T-cell (primary cell): ENCODE measurements at regions not wholly inside any gene's neighbourhood (a gene's known extent, or its start where the extent isn't known, plus 50 kb on each side); places are given as distances from the start of the nearest gene placed in this dataset.

Source experiments
- ATAC-seq, 4 experiments: fragments of 200-7000 bp in 3 of 4; fragments of 150-1000 bp in 1 of 4; cut with Tn5 transposase; replicated peaks in 1 of 4; 1 replicate in 3 of 4; 2 replicates in 1 of 4; pipeline ENCODE4 v1.10.0; 2021; ENCODE audit warnings: moderate library complexity in 3 of 4, mild to moderate bottlenecking in 2 of 4, moderate number of reproducible peaks in 1 of 4
- CTCF ChIA-PET, 2 donors: fragments of 300-600 bp; sonication (Branson Sonifier 250); formaldehyde crosslinking; loops; one replicate each; lab custom pipeline; 2022; ENCODE audit warnings: antibody characterized with exemption in 2 of 2; lab: Charles Lee
- POLR2A ChIA-PET, 2 donors: fragments of 300-600 bp; sonication (Branson Sonifier 250); formaldehyde crosslinking; loops; one replicate each; lab custom pipeline; 2022; ENCODE audit warnings: antibody characterized with exemption in 2 of 2; lab: Charles Lee
- DNase-seq, 35 experiments: peaks; one replicate each; pipeline versions ENCODE4 v3.0.0 to v3.0.0-alpha.2; 2013 to 2023
- H3K27ac ChIP-seq: one replicate; pipeline ENCODE4 v1.5.1; 2013; ENCODE audit warnings: low read length
- H3K27me3 ChIP-seq, 2 experiments: replicated peaks in 1 of 2; 1 replicate in 1 of 2; 2 replicates in 1 of 2; pipeline versions ENCODE4 v1.6.1 to v1.7.0; 2013; ENCODE audit warnings: low read length in 1 of 2, mixed read lengths in 1 of 2; ENCODE audit not compliant: control insufficient read depth in 2 of 2, insufficient read depth in 2 of 2; ENCODE audit errors: extremely low read depth in 1 of 2
- H3K36me3 ChIP-seq, 2 donors: 1 replicate in 1 of 2; 2 replicates in 1 of 2; pipeline versions ENCODE4 v1.6.1 to v1.7.0; 2013; ENCODE audit warnings: low read length in 1 of 2; ENCODE audit not compliant: control insufficient read depth in 2 of 2, insufficient read depth in 1 of 2; ENCODE audit errors: extremely low read depth in 1 of 2
- H3K4me1 ChIP-seq, 2 experiments: 1 replicate in 1 of 2; 2 replicates in 1 of 2; pipeline versions ENCODE4 v1.6.1 to v1.7.0; 2013; ENCODE audit warnings: low read length in 2 of 2, mixed read lengths in 1 of 2; ENCODE audit not compliant: insufficient read depth in 2 of 2, control insufficient read depth in 1 of 2; ENCODE audit errors: extremely low read depth in 1 of 2
- H3K4me3 ChIP-seq, 2 donors: 1 replicate in 1 of 2; 2 replicates in 1 of 2; pipeline versions ENCODE4 v1.5.1 to v1.7.0; 2013; ENCODE audit warnings: mild to moderate bottlenecking in 2 of 2, low read length in 1 of 2, moderate library complexity in 1 of 2; ENCODE audit not compliant: control insufficient read depth in 1 of 2; ENCODE audit errors: extremely low read depth in 1 of 2
- H3K9me3 ChIP-seq: 2 replicates; pipeline ENCODE4 v1.7.0; 2013
- H3K27ac Mint-ChIP-seq, 2 donors: one replicate each; pipeline ENCODE4 v1.8.0; 2020 to 2021; ENCODE audit warnings: mild to moderate bottlenecking in 2 of 2, mixed read lengths in 2 of 2
- H3K27me3 Mint-ChIP-seq, 2 donors: one replicate each; pipeline ENCODE4 v1.8.0; 2021 to 2022; ENCODE audit warnings: mixed read lengths in 2 of 2
- H3K36me3 Mint-ChIP-seq: one replicate; pipeline ENCODE4 v1.8.0; 2021; ENCODE audit warnings: mixed read lengths
- H3K4me1 Mint-ChIP-seq, 3 donors: one replicate each; pipeline ENCODE4 v1.8.0; 2020 to 2022; ENCODE audit warnings: mixed read lengths in 3 of 3, mild to moderate bottlenecking in 1 of 3
- H3K4me3 Mint-ChIP-seq, 3 donors: one replicate each; pipeline ENCODE4 v1.8.0; 2020 to 2022; ENCODE audit warnings: mild to moderate bottlenecking in 3 of 3, mixed read lengths in 3 of 3, moderate library complexity in 3 of 3
- H3K9me3 Mint-ChIP-seq, 3 donors: one replicate each; pipeline ENCODE4 v1.8.0; 2020 to 2022; ENCODE audit warnings: mixed read lengths in 3 of 3
- WGBS: methylation state at CpG from one replicate; pipeline ENCODE4 v1.1.5; 2013; ENCODE audit warnings: missing lambda C conversion rate; ENCODE audit not compliant: insufficient coverage; 5-methylcytosine and 5-hydroxymethylcytosine counted together

- Histone ChIP-seq H3K9me3 (no peaks in the 10 kb centered on the region), H3K36me3 (no peaks in the 10 kb centered on the region), H3K27me3 (no peaks in the 10 kb centered on the region), H3K4me1 (no peaks in the 10 kb centered on the region), H3K4me3 (no peak overlapping the region), H3K27ac (no peak overlapping the region)
- no peaks in the 10 kb centered on the region for H3K4me1 Mint-ChIP-seq
- no peaks in the 10 kb centered on the region for H3K36me3 Mint-ChIP-seq
- no peak overlapping the region for H3K4me3 Mint-ChIP-seq
- no peaks in the 10 kb centered on the region for H3K27me3 Mint-ChIP-seq
- no peak for ATAC-seq
- H3K9me3 Mint-ChIP-seq, result no peaks in the 10 kb centered on the region
- WGBS, result 80% methylated on average over 2 of the region's 4 CpGs
- POLR2A ChIA-PET, result interaction anchor here in 1 of 2 donors (0.5 to 0.6 kb wide), 2 partner anchors 76 to 105 kb away, joined by 5 to 6 read pairs; no protein-coding TSS in a partner anchor
- no peak for DNase-seq
- no peak overlapping the region for H3K27ac Mint-ChIP-seq
- CTCF ChIA-PET, result interaction anchor here in 1 of 2 donors (0.6 kb wide), 1 partner anchor 469 kb away, joined by 3 read pairs; no protein-coding TSS in a partner anchor
These were observed 125.5 kb upstream of the SVIL start for GRCh38 chr10:29760138-29760900.

- H3K27ac ChIP-seq, result no peak overlapping the region
- H3K27me3 ChIP-seq, result no peaks in the 10 kb centered on the region
- 89% methylated on average over 3 of the region's 9 CpGs for WGBS
- Mint-ChIP-seq H3K27ac (no peak overlapping the region), H3K36me3 (no peaks in the 10 kb centered on the region), H3K27me3 (no peaks in the 10 kb centered on the region), H3K4me1 (no peaks in the 10 kb centered on the region), H3K9me3 (no peaks in the 10 kb centered on the region), H3K4me3 (no peak overlapping the region)
- H3K4me3 ChIP-seq, result no peak overlapping the region
- DNase-seq, result no peak
- H3K36me3 ChIP-seq, result no peaks in the 10 kb centered on the region
- H3K9me3 ChIP-seq, result no peaks in the 10 kb centered on the region
- H3K4me1 ChIP-seq, result no peaks in the 10 kb centered on the region
- no peak for ATAC-seq
- CTCF ChIA-PET, result no interaction called here
- POLR2A ChIA-PET, result no interaction called here
These were observed 123.0 kb upstream of the SVIL start for GRCh38 chr10:29757551-29758297.

- no peaks in the 10 kb centered on the region for H3K9me3 Mint-ChIP-seq
- no peak overlapping the region for H3K4me3 Mint-ChIP-seq
- Histone ChIP-seq H3K4me3 (no peak overlapping the region), H3K4me1 (no peaks in the 10 kb centered on the region), H3K27me3 (no peaks in the 10 kb centered on the region), H3K36me3 (no peaks in the 10 kb centered on the region), H3K9me3 (no peaks in the 10 kb centered on the region), H3K27ac (no peak overlapping the region)
- H3K27ac Mint-ChIP-seq, result no peak overlapping the region
- no peaks in the 10 kb centered on the region for H3K36me3 Mint-ChIP-seq
- no peaks in the 10 kb centered on the region for H3K4me1 Mint-ChIP-seq
- WGBS, result 100% methylated on average over 2 of the region's 3 CpGs
- no peak for ATAC-seq
- CTCF ChIA-PET, result interaction anchor here in 1 of 2 donors (0.6 kb wide), 1 partner anchor 473 kb away, joined by 3 read pairs; no protein-coding TSS in a partner anchor
- POLR2A ChIA-PET, result interaction anchor here in 1 of 2 donors (0.6 kb wide), 1 partner anchor 340 kb away, joined by 3 read pairs; no protein-coding TSS in a partner anchor
- H3K27me3 Mint-ChIP-seq, result no peaks in the 10 kb centered on the region
- DNase-seq, result no peak
These were observed 121.7 kb upstream of the SVIL start for GRCh38 chr10:29756451-29756850.

- Histone ChIP-seq H3K27ac (no peak overlapping the region), H3K9me3 (no peaks in the 10 kb centered on the region), H3K27me3 (no peaks in the 10 kb centered on the region), H3K4me3 (no peak overlapping the region), H3K36me3 (no peaks in the 10 kb centered on the region), H3K4me1 (no peaks in the 10 kb centered on the region)
- H3K4me1 Mint-ChIP-seq, result no peaks in the 10 kb centered on the region
- ChIA-PET POLR2A (no interaction called here), CTCF (no interaction called here)
- no CpG with 5 or more reads among the region's 7 CpGs for WGBS
- H3K4me3 Mint-ChIP-seq, result no peak overlapping the region
- DNase-seq, result no peak
- H3K27me3 Mint-ChIP-seq, result peaks cover 2 to 4% of the 10 kb centered on the region in 2 donors
- H3K27ac Mint-ChIP-seq, result no peak overlapping the region
- no peaks in the 10 kb centered on the region for H3K9me3 Mint-ChIP-seq
- no peak for ATAC-seq
- no peaks in the 10 kb centered on the region for H3K36me3 Mint-ChIP-seq
These were observed 118.5 kb upstream of the SVIL start for GRCh38 chr10:29753283-29753682.

GRCh38 chr10:29751684-29752083 is 116.9 kb upstream of the SVIL start:
- DNase-seq (no peak), ATAC-seq (no peak)
- POLR2A ChIA-PET, result no interaction called here
- H3K4me3 ChIP-seq, result no peak overlapping the region
- no peak overlapping the region for H3K27ac ChIP-seq
- Mint-ChIP-seq H3K4me3 (no peak overlapping the region), H3K36me3 (no peaks in the 10 kb centered on the region), H3K27me3 (peaks cover 8% of the 10 kb centered on the region in 2 donors), H3K9me3 (no peaks in the 10 kb centered on the region), H3K27ac (no peak overlapping the region), H3K4me1 (no peaks in the 10 kb centered on the region)
- CTCF ChIA-PET, result no interaction called here
- no peaks in the 10 kb centered on the region for H3K27me3 ChIP-seq
- no peaks in the 10 kb centered on the region for H3K4me1 ChIP-seq
- WGBS, result 70% methylated on average over 4 of the region's 4 CpGs
- no peaks in the 10 kb centered on the region for H3K9me3 ChIP-seq
- H3K36me3 ChIP-seq, result no peaks in the 10 kb centered on the region

- H3K27ac Mint-ChIP-seq, result no peak overlapping the region
- peaks cover 8% of the 10 kb centered on the region in 2 donors for H3K27me3 Mint-ChIP-seq
- ChIA-PET CTCF (no interaction called here), POLR2A (no interaction called here)
- H3K4me3 ChIP-seq, result no peak overlapping the region
- no peaks in the 10 kb centered on the region for H3K36me3 Mint-ChIP-seq
- no peaks in the 10 kb centered on the region for H3K4me1 ChIP-seq
- H3K9me3 ChIP-seq, result no peaks in the 10 kb centered on the region
- no peaks in the 10 kb centered on the region for H3K27me3 ChIP-seq
- no peaks in the 10 kb centered on the region for H3K36me3 ChIP-seq
- H3K9me3 Mint-ChIP-seq, result no peaks in the 10 kb centered on the region
- ATAC-seq (no peak), DNase-seq (no peak)
- WGBS, result 100% methylated on average over 2 of the region's 2 CpGs
- H3K27ac ChIP-seq, result no peak overlapping the region
- no peak overlapping the region for H3K4me3 Mint-ChIP-seq
- no peaks in the 10 kb centered on the region for H3K4me1 Mint-ChIP-seq
These were observed 116.5 kb upstream of the SVIL start for GRCh38 chr10:29751240-29751639.
